ENCODE measurements at regions not wholly inside any gene's neighbourhood (a gene's known extent, or its start where the extent isn't known, plus 50 kb on each side); places are given as distances from the start of the nearest gene placed in this dataset.

- Histone ChIP-seq H3K27ac (ENCODE audit: low read depth in 1 of 2, low read length in 1 of 2) (no peak overlapping the region), H3K9me3 (ENCODE audit: control insufficient read depth in 2 of 2, insufficient read depth in 1 of 2, low read length in 1 of 2) (no peaks in the 10 kb centered on the region), H3K27me3 (ENCODE audit: control insufficient read depth in 2 of 2, insufficient read depth in 1 of 2, low read length in 1 of 2) (no peaks in the 10 kb centered on the region), H3K36me3 (ENCODE audit: control insufficient read depth in 2 of 2, insufficient read depth in 2 of 2, low read length in 1 of 2) (no peaks in the 10 kb centered on the region), H3K4me3 (ENCODE audit: low read length in 2 of 2) (no peak overlapping the region), H3K4me1 (ENCODE audit: control insufficient read depth in 2 of 2, insufficient read depth in 2 of 2, low read length in 2 of 2) (no peaks in the 10 kb centered on the region)
- whole genome bisulfite sequencing: 86% methylated on average over 7 of the region's 7 CpGs
- DNase-seq (ENCODE audit: low read depth in 6 of 9, low spot score in 9 of 9): no peak
These were observed 195.1 kb downstream of the NDFIP2 start for GRCh38 chr13:79675931-79676660.

GRCh38 chr13:79674765-79675515 lies 194.0 kb downstream of the NDFIP2 start:
- Histone ChIP-seq H3K27ac (ENCODE audit: low read depth in 1 of 2, low read length in 1 of 2) (no peak overlapping the region), H3K9me3 (ENCODE audit: control insufficient read depth in 2 of 2, insufficient read depth in 1 of 2, low read length in 1 of 2) (no peaks in the 10 kb centered on the region), H3K36me3 (ENCODE audit: control insufficient read depth in 2 of 2, insufficient read depth in 2 of 2, low read length in 1 of 2) (no peaks in the 10 kb centered on the region), H3K4me3 (ENCODE audit: low read length in 2 of 2) (no peak overlapping the region), H3K27me3 (ENCODE audit: control insufficient read depth in 2 of 2, insufficient read depth in 1 of 2, low read length in 1 of 2) (no peaks in the 10 kb centered on the region), H3K4me1 (ENCODE audit: control insufficient read depth in 2 of 2, insufficient read depth in 2 of 2, low read length in 2 of 2) (no peaks in the 10 kb centered on the region)
- no peak for DNase-seq (ENCODE audit: low read depth in 6 of 9, low spot score in 9 of 9)
- WGBS: 98% methylated on average over 5 of the region's 5 CpGs

GRCh38 chr13:79673993-79674377 lies 193.0 kb downstream of the NDFIP2 start:
- 93% methylated on average over 1 of the region's 1 CpG for WGBS
- Histone ChIP-seq H3K4me3 (ENCODE audit: low read length in 2 of 2) (no peak overlapping the region), H3K4me1 (ENCODE audit: control insufficient read depth in 2 of 2, insufficient read depth in 2 of 2, low read length in 2 of 2) (no peaks in the 10 kb centered on the region), H3K27ac (ENCODE audit: low read depth in 1 of 2, low read length in 1 of 2) (no peak overlapping the region), H3K36me3 (ENCODE audit: control insufficient read depth in 2 of 2, insufficient read depth in 2 of 2, low read length in 1 of 2) (no peaks in the 10 kb centered on the region), H3K9me3 (ENCODE audit: control insufficient read depth in 2 of 2, insufficient read depth in 1 of 2, low read length in 1 of 2) (no peaks in the 10 kb centered on the region), H3K27me3 (ENCODE audit: control insufficient read depth in 2 of 2, insufficient read depth in 1 of 2, low read length in 1 of 2) (no peaks in the 10 kb centered on the region)
- no peak for DNase-seq (ENCODE audit: low read depth in 6 of 9, low spot score in 9 of 9)

DNA sequence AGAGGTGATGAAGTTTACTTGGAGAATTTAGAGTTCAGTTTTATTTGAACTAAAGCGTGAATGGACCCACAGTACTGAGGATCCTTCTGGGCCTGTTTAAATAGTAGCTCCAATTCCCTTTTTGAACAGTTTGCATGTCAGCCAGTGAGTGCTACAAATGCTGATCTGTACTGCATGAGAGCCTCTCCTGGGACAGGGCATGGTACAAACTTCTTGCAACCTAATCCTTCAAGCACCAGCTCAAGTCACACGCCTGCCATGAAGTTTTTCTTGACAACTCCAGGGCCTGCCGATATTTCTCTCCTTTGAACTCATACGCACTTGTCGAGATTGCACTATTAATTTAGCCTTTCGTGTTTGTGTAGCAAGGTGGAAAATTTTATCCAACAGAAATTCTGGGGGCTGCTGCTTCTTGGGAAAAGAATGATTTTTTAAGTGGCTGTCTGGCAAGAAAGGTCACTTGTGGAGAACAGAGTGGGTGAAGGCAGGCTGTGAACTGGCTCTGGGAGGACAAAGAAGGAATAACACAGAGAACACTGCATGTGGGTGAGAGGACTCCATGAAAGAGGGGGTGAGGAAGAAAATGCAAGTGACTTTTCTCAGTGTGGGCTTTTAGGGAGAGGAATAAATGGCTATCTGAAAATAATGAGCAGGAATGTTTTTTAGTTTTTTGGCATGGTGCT lies 192.5 kb downstream of the NDFIP2 start:
- Histone ChIP-seq H3K4me1 (ENCODE audit: control insufficient read depth in 2 of 2, insufficient read depth in 2 of 2, low read length in 2 of 2) (no peaks in the 10 kb centered on the region), H3K27ac (ENCODE audit: low read depth in 1 of 2, low read length in 1 of 2) (no peak overlapping the region), H3K36me3 (ENCODE audit: control insufficient read depth in 2 of 2, insufficient read depth in 2 of 2, low read length in 1 of 2) (no peaks in the 10 kb centered on the region), H3K27me3 (ENCODE audit: control insufficient read depth in 2 of 2, insufficient read depth in 1 of 2, low read length in 1 of 2) (no peaks in the 10 kb centered on the region), H3K4me3 (ENCODE audit: low read length in 2 of 2) (no peak overlapping the region), H3K9me3 (ENCODE audit: control insufficient read depth in 2 of 2, insufficient read depth in 1 of 2, low read length in 1 of 2) (no peaks in the 10 kb centered on the region)
- no peak for DNase-seq (ENCODE audit: low read depth in 6 of 9, low spot score in 9 of 9)
- 96% methylated on average over 6 of the region's 6 CpGs for WGBS

DNA sequence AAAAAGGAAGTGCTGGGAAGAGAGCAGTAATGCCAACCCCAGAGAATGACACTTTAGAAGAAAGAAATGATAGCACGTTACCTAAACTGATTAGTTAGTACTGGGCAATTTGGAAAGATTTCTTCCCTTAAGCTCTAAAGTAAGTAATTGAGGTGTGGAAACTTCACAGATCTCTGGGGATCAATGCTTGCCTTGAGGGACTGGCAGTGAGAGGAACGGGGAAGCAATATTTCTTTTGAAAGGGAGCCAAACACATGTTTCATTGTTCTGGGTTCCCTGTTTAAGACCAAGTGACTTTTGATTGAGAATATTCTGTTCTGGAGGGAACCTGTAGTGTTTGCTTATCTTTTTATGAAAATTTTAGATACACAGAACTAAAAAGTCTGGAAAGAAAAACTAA lies 190.5 kb downstream of the NDFIP2 start:
- Histone ChIP-seq H3K9me3 (ENCODE audit: control insufficient read depth in 2 of 2, insufficient read depth in 1 of 2, low read length in 1 of 2) (no peaks in the 10 kb centered on the region), H3K27ac (ENCODE audit: low read depth in 1 of 2, low read length in 1 of 2) (no peak overlapping the region), H3K36me3 (ENCODE audit: control insufficient read depth in 2 of 2, insufficient read depth in 2 of 2, low read length in 1 of 2) (no peaks in the 10 kb centered on the region), H3K4me3 (ENCODE audit: low read length in 2 of 2) (no peak overlapping the region), H3K27me3 (ENCODE audit: control insufficient read depth in 2 of 2, insufficient read depth in 1 of 2, low read length in 1 of 2) (no peaks in the 10 kb centered on the region), H3K4me1 (ENCODE audit: control insufficient read depth in 2 of 2, insufficient read depth in 2 of 2, low read length in 2 of 2) (no peaks in the 10 kb centered on the region)
- WGBS: 74% methylated on average over 2 of the region's 2 CpGs
- DNase-seq (ENCODE audit: low read depth in 6 of 9, low spot score in 9 of 9): no peak

- WGBS: 77% methylated on average over 2 of the region's 2 CpGs
- Histone ChIP-seq H3K9me3 (ENCODE audit: control insufficient read depth in 2 of 2, insufficient read depth in 1 of 2, low read length in 1 of 2) (no peaks in the 10 kb centered on the region), H3K4me1 (ENCODE audit: control insufficient read depth in 2 of 2, insufficient read depth in 2 of 2, low read length in 2 of 2) (no peaks in the 10 kb centered on the region), H3K36me3 (ENCODE audit: control insufficient read depth in 2 of 2, insufficient read depth in 2 of 2, low read length in 1 of 2) (no peaks in the 10 kb centered on the region), H3K27me3 (ENCODE audit: control insufficient read depth in 2 of 2, insufficient read depth in 1 of 2, low read length in 1 of 2) (no peaks in the 10 kb centered on the region), H3K27ac (ENCODE audit: low read depth in 1 of 2, low read length in 1 of 2) (no peak overlapping the region), H3K4me3 (ENCODE audit: low read length in 2 of 2) (no peak overlapping the region)
- no peak for DNase-seq (ENCODE audit: low read depth in 6 of 9, low spot score in 9 of 9)
These were observed 187.3 kb downstream of the NDFIP2 start for GRCh38 chr13:79668201-79668752.

GRCh38 chr13:79667771-79668170 lies 186.8 kb downstream of the NDFIP2 start:
- Histone ChIP-seq H3K4me3 (ENCODE audit: low read length in 2 of 2) (no peak overlapping the region), H3K36me3 (ENCODE audit: control insufficient read depth in 2 of 2, insufficient read depth in 2 of 2, low read length in 1 of 2) (no peaks in the 10 kb centered on the region), H3K27ac (ENCODE audit: low read depth in 1 of 2, low read length in 1 of 2) (no peak overlapping the region), H3K4me1 (ENCODE audit: control insufficient read depth in 2 of 2, insufficient read depth in 2 of 2, low read length in 2 of 2) (no peaks in the 10 kb centered on the region), H3K9me3 (ENCODE audit: control insufficient read depth in 2 of 2, insufficient read depth in 1 of 2, low read length in 1 of 2) (no peaks in the 10 kb centered on the region), H3K27me3 (ENCODE audit: control insufficient read depth in 2 of 2, insufficient read depth in 1 of 2, low read length in 1 of 2) (no peaks in the 10 kb centered on the region)
- WGBS: 98% methylated on average over 2 of the region's 2 CpGs
- DNase-seq (ENCODE audit: low read depth in 6 of 9, low spot score in 9 of 9): no peak

DNA sequence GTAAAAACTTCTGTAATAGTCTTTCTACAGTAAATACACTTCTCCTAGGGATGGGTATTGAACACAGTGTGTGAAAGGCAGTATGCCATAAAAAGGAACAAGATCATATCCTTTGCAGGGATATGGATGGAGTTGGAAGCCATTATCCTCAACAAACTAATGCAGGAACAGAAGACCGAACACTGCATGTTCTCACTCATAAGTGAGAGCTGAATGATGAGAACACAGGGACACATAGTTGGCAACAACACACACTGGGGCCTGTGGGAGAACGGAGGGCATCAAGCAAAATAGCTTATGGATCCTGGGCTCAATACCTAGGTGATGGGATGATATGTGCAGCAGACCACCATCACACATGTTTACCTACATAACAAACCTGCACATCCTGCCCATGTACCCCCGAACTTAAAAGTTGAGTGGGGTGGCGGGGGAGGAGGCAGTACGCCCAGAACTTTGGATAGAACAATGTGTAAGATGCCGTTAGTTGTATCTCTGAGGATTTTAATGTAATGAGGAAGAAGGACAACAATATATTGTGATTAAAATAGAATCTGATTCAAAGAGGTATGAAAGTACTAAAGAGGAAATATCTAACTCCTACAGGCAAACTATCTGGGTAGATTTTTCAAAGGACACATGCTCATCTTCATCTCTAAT lies 183.2 kb downstream of the NDFIP2 start:
- Histone ChIP-seq H3K4me1 (ENCODE audit: control insufficient read depth in 2 of 2, insufficient read depth in 2 of 2, low read length in 2 of 2) (no peaks in the 10 kb centered on the region), H3K27ac (ENCODE audit: low read depth in 1 of 2, low read length in 1 of 2) (no peak overlapping the region), H3K9me3 (ENCODE audit: control insufficient read depth in 2 of 2, insufficient read depth in 1 of 2, low read length in 1 of 2) (no peaks in the 10 kb centered on the region), H3K27me3 (ENCODE audit: control insufficient read depth in 2 of 2, insufficient read depth in 1 of 2, low read length in 1 of 2) (no peaks in the 10 kb centered on the region), H3K4me3 (ENCODE audit: low read length in 2 of 2) (no peak overlapping the region), H3K36me3 (ENCODE audit: control insufficient read depth in 2 of 2, insufficient read depth in 2 of 2, low read length in 1 of 2) (no peaks in the 10 kb centered on the region)
- no peak for DNase-seq (ENCODE audit: low read depth in 6 of 9, low spot score in 9 of 9)
- WGBS: 81% methylated on average over 6 of the region's 6 CpGs

All from thymus (tissue), 11 donors.